GM06990 (cell line): ENCODE measurements at regions not wholly inside any gene's neighbourhood (a gene's known extent, or its start where the extent isn't known, plus 50 kb on each side); places are given as distances from the start of the nearest gene placed in this dataset.

Experiments
- DNase-seq: peaks from one replicate; pipeline ENCODE4 v3.0.0-alpha.2; 2011; ENCODE audit not compliant: insufficient read length; ENCODE audit errors: extremely low read depth
- H3K27me3 ChIP-seq: replicated peaks from 2 replicates; pipeline ENCODE4 v1.6.0; 2011; ENCODE audit warnings: low read length; ENCODE audit not compliant: control insufficient read depth, insufficient read depth
- H3K36me3 ChIP-seq: 2 replicates; pipeline ENCODE4 v1.5.1; 2011; ENCODE audit warnings: low read length; ENCODE audit not compliant: control insufficient read depth, insufficient read depth
- H3K4me3 ChIP-seq: replicated peaks from 2 replicates; pipeline ENCODE4 v1.5.1; 2011; ENCODE audit warnings: low read depth, mild to moderate bottlenecking, control low read depth, low read length
- CTCF ChIP-seq: IDR thresholded peaks from 2 replicates; pipeline ENCODE4 v1.5.1; 2011; ENCODE audit warnings: low read length, control low read depth, mild to moderate bottlenecking, inconsistent platforms; ENCODE audit not compliant: insufficient read depth, poor library complexity, severe bottlenecking

GRCh38 chr5:87661784-87662566, 249.2 kb upstream of the CCNH start:
- DNase-seq: no peak
- no peak for TF ChIP-seq CTCF
- H3K36me3 ChIP-seq: no peaks in the 10 kb centered on the region
- H3K4me3 ChIP-seq: no peak overlapping the region
- no peaks in the 10 kb centered on the region for H3K27me3 ChIP-seq

- no peak for TF ChIP-seq CTCF
- Histone ChIP-seq H3K4me3 (no peak overlapping the region), H3K36me3 (no peaks in the 10 kb centered on the region), H3K27me3 (no peaks in the 10 kb centered on the region)
- no peak for DNase-seq
Measured at GRCh38 chr5:87653242-87653641, 240.5 kb upstream of the CCNH start.

GRCh38 chr5:87650284-87650683, 237.6 kb upstream of the CCNH start:
- no peak overlapping the region for H3K4me3 ChIP-seq
- no peak for TF ChIP-seq CTCF
- no peaks in the 10 kb centered on the region for H3K27me3 ChIP-seq
- no peaks in the 10 kb centered on the region for H3K36me3 ChIP-seq
- no peak for DNase-seq

GRCh38 chr5:87649455-87649854, 236.7 kb upstream of the CCNH start:
- no peak for DNase-seq
- no peaks in the 10 kb centered on the region for H3K27me3 ChIP-seq
- TF ChIP-seq CTCF: no peak
- no peaks in the 10 kb centered on the region for H3K36me3 ChIP-seq
- no peak overlapping the region for H3K4me3 ChIP-seq

GRCh38 chr5:87645224-87645623, 232.5 kb upstream of the CCNH start:
- no peak for DNase-seq
- no peaks in the 10 kb centered on the region for H3K36me3 ChIP-seq
- H3K27me3 ChIP-seq: no peaks in the 10 kb centered on the region
- TF ChIP-seq CTCF: no peak
- no peak overlapping the region for H3K4me3 ChIP-seq

- DNase-seq: no peak
- Histone ChIP-seq H3K4me3 (no peak overlapping the region), H3K36me3 (no peaks in the 10 kb centered on the region), H3K27me3 (no peaks in the 10 kb centered on the region)
- TF ChIP-seq CTCF: no peak
Measured at GRCh38 chr5:87640902-87641301, 228.2 kb upstream of the CCNH start.
